ENCODE measurements at regions not wholly inside any gene's neighbourhood (a gene's known extent, or its start where the extent isn't known, plus 50 kb on each side); places are given as distances from the start of the nearest gene placed in this dataset.

- no peak for DNase-seq
Observed at GRCh38 chr2:103734911-103735310, 973.1 kb downstream of the TMEM182 start.

DNA sequence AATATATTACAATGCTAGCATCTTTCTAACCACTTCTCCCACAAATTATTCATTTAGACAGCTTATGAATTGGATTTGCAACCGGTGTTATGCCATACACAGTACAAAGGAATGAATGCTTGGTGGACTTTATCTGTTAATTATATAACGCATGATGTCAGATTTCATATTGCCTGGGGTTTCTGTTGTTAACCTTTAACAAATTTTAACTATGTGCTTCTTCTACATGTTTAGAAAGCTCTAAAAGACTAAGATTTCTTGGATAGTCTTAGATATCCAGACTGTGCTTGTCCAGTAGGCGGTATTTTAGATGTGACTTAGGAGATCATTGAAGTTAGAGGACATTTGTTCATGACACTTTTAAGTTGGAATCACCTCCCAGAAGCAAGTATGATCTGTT, 976.3 kb downstream of the TMEM182 start:
- DNase-seq, result no peak

- no peak for DNase-seq
Observed at GRCh38 chr2:103738606-103739005, 976.8 kb downstream of the TMEM182 start.

DNA sequence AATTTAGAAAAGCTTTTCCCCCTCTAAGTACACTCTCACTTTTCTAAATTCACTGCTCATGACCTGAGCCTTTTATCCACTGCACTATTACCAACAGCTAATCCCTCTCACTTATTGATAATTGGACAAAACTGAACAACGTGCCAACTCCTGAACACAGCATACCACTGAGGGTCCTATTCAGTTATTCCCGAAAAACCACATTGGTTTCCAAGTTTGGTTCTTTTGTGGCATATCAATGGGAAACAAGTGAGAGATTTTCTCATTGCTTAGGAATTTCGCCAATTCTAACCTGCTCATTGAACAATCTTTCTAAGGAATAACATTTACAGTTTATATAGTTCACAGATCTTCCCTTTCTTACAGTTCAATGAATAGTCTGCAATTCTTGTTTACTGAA, 977.4 kb downstream of the TMEM182 start:
- DNase-seq, result no peak

GRCh38 chr2:103739921-103740320, 978.1 kb downstream of the TMEM182 start:
- DNase-seq, result no peak

DNA sequence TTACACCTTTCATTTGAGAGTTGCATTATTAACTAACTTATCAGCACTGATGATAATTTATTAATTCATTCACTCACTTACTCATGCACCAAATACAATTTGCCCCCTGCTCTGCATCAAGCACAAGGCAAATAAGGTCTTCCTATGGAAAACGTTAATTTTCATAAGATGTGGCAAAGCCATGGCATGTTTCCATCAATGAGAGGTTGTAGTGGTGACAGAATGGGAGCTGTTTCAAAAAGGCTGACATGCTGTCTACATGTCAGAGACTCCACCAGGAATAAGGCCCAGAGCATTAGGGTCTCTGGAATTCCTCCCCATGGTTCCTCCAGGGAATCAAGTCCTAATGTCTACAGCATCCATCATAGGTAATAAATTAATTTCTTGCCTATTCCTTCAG, 978.8 kb downstream of the TMEM182 start:
- no peak for DNase-seq

DNA sequence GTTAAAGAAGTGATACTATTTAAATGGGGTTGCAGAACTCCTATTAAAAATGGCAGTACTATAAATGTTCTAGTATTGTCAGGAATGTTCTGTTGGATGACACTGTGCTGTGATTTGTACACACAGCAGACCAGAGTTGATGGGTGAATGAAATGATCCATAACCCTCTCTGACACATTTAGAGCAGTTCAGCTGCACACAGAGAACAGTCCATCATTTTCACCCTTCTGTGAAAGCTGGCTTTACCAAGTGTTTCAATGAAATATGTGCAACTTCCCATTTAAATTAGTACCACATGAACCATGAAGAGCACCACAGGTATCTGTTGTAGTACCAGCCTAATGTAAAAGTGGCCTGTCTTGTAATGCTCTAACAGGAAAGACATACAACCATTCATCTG, 981.4 kb downstream of the TMEM182 start:
- no peak for DNase-seq

DNA sequence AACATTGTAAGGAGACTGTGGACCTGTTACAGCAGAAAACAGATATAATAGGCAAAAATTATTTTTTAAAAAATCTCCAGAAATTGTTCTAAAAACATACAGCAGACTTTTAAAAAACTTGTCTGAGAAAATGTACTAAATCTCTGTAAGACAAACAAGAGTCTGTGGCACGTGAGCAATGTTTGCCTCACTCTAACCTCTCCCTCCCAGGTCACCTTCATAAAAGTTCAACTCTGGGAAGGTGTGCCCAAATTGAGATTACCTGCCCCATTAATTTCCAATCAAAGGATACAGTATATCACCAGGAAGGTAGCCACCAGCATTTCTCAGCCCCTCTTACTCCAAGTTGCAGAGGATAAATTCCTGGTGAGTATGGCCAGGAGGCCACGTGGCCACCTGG, 992.7 kb downstream of the TMEM182 start:
- no peak for DNase-seq

DNA sequence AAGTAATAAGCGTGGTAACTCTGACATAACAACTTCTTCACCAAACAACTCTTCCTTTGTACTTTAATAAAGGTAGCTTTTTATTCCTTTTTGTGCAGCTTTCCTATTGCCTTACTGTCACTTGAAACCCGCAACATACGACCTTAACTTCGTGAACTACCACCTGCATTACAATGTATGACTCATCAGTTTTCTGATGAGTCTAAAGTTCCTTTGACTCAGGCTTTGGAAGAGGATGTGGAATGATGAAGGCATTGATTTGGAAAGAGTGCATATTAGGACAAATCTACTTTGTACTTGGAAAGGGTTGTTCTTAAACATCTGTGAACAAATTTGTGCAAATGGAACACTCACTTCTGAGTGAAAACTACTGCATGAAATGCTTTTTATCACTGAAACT, 1012.1 kb downstream of the TMEM182 start:
- no peak for DNase-seq

DNA sequence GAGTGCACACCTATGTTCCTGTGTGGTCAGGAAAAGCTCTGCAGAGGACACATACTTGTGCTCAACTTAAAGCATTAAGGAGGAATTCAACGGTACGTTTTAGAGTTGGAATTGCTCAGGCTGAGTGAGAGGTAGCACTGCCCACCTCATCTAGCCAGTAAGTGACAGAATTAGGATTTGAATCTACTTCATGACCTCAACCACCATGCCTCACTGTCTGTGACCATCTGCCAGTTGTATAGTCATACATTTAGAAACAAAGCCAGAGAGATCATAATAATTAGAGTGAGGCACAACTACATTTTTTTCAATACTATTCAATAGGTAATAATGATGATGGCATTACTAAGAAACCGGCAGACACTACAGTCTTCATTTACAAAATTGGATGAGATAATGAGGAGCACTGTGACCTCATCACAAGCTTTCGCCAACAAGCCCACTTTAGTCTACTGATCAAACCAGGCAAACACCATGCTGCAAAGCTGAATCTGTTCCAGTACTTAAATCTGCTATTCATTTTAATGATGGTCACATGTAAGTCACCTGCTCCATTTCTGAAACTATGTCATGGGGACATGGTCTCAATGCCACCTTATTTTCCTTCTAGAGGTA, 1018.4 kb downstream of the TMEM182 start:
- DNase-seq, result no peak

DNA sequence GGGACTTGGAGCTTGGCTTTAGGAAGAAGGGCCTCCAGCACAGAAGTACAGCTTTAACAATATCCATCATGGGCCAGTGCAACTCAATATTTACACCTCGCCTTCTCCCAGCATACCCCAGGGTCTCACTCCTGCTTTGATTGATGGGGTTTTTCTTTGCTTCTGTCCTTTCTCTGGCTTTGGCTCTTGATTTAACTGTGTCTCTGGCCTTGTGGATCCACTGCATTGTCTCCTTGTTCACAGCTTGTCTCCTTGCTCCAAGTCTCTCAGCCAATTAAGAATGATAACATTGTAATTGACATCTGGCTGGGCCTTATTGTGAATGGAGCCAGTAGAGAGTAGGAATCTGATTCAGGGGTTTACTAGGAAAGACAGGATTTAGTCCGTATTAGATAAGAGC, 1019.5 kb downstream of the TMEM182 start:
- no peak for DNase-seq

DNA sequence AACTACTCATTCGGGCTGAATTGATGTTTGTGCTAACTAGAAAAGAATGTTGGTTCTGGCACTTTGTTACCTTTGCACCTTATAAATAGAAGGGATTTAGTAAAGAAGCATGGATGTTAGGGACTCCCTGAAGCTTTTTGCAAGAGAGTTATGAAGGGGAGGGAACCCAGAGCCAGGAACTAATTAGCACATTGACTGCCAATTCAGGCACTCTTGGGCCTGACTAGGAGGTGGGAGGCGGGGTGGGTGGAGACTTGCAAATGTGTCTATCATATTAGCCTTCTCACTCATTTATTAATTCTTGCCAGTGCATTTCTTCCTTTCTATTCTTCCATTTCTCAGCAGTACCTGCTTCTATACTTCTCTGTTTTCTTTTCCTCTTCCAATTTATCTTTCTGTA, 1022.4 kb downstream of the TMEM182 start:
- DNase-seq, result no peak

- no peak for DNase-seq
Observed at GRCh38 chr2:103785432-103785831, 1023.6 kb downstream of the TMEM182 start.

- DNase-seq, result no peak
Observed at GRCh38 chr2:103785956-103786355, 1024.1 kb downstream of the TMEM182 start.

DNA sequence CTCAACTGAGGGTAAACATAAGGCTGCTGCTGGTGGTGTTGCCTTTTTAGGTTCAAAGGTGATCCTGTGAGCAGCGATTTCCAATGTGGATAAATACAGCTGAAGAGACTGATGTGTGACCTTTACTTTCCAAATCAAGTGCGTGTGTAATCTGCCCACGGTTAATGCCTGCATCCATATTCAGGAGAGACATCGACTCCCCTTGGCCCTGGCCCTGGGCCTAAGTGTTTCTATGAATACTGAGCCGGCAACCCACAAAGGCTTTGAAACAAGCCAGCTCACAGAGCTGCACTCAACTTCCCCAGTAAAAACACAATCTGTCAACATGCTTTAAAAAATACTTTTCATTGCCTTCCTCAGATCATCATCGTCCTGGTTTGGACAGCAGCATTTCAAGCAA, 1026.6 kb downstream of the TMEM182 start:
- no peak for DNase-seq

DNA sequence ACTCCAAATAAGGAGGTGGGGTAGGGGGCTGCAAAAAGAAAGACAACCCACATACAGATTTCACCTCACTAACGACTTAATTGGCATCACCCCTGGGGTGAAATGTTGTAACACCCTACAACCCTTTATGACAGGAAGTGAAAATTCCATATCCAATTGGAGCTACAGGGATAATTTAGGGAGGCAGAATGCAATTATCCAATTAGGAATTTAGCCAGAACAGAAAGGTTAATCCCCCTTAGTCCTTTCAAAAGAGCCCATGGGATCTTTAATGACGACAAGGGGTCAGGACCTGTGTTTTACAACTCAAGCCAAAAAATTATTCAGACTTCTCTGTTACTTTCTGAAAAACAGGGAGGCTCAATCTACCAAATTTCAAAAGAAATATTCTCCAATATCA, 1027.1 kb downstream of the TMEM182 start:
- DNase-seq, result no peak

GRCh38 chr2:103789381-103790095, 1027.7 kb downstream of the TMEM182 start:
- DNase-seq, result peak; percentile 46

- DNase-seq, result no peak
Observed at GRCh38 chr2:103792042-103792441, 1030.2 kb downstream of the TMEM182 start.

DNA sequence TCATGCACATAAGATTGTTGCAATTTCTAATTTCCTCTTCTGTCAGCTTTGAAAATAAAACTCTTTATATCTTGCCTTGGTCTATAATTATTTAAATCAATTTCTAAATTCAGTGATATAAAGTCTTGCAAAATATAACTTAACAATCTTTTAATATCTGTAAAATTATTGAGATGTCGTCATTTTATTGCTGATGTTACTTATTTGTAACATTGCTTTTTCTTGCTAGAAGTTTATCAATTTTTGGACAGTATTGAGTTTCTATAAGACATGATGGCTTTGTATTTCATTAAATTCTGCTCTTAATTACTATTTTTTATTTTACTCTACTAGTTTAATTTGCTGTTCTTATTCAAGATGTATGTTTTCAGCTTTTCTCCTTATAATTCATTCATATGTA, 1036.5 kb downstream of the TMEM182 start:
- no peak for DNase-seq

DNA sequence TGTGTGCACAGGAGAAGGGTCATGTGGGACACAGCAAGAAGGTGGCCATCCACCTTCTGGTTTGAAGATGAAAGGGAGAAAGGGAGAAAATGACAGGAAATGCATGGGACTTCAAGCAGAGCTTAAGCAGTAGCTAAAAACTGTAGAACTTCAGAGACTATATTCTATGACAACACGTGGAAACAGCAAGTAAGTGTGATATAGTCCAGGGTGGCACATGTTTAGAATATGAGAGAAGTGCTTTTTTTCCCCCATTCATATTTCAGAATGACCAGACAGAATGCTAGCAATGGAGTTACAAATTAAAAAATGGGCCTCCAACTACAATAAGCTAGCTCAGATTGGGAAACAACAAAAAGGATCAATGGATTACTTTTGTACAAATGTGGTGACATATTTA, 1042.2 kb downstream of the TMEM182 start:
- DNase-seq, result no peak

DNA sequence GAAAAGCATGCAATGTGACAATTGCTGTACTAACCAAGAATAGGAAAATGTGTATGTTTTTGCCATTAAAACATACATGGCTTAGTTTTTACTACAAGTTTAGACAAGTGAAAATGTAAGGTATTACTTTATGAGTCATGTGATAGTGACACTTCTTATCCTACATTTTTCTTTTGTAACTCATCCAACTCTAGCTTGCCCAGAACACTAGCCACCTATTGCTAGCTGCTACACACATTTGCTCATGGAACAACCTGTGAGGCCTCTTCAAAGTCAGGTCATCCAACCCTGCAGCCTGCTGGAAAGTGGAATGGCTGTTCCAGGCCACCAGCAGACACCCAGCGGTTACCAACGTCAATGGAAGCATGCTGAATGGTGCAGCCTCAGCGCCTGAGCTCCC, 1043.9 kb downstream of the TMEM182 start:
- no peak for DNase-seq

DNA sequence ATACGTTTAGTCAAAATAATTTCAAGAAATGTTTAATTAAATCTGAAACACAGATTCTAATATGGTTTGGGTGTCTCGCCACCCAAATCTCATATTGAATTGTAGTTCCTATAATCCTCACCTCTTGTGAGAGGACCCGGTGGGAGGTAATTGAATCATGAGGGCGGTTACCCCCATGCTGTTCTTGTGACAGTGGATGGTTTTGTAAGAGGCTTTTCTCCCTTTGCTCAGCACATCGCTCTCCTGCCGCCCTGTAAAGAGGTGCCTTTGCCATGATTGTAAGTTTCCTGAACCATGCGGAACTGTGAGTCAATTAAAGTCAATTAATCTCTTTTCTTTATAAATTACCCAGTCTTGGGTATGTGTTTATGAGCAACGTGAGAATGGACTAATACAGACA, 1045.1 kb upstream of the POU3F3 start:
- DNase-seq, result no peak

DNA sequence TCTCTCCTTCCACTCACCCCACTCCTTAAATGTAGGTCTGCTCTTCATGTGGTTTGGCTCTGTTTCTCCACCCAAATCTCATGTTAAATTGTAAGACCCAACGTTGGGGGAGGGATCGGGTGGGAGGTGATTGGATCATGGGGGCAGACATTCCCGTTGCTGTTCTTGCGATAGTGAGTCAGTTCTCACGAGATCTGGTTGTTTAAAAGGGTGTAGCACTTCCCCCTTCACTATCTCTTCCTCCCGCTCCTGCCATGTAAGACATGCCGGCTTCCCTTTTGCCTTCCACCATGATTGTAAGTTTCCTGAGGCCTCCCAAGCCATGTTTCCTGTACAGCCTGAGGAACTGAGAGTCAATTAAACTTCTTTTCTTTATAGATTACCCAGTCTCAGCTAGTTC, 1044.5 kb upstream of the POU3F3 start:
- no peak for DNase-seq

GRCh38 chr2:103809941-103810441, 1043.9 kb upstream of the POU3F3 start:
- no peak for DNase-seq

- DNase-seq, result no peak
Observed at GRCh38 chr2:103810875-103811274, 1043.0 kb upstream of the POU3F3 start.
